ENCODE measurements at regions not wholly inside any gene's neighbourhood (a gene's known extent, or its start where the extent isn't known, plus 50 kb on each side); places are given as distances from the start of the nearest gene placed in this dataset.

DNA sequence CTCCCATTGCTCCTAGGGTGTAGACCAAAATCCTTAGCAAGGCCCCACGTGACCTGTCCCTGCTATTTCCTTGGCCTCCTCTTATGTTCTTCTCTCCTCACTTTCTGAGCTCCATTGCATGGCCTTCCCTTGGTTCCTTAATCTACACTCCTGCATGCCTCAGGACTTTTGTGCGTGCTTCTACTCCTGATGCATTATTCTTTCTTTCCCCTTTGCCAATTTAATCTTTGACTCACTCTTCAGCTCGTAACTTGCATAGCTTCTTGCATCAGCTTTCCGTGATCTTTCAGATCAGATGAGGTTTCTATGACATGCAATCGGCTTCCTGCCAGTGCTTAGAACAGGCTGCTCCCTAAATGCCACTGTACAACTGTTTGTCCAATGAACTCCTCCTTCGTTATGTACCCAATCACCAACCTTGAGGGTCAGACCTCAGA is 261.6 kb upstream of the CADM1 start:
- no peak for DNase-seq
- intact Hi-C loops (cut with DNase I) = loop anchor here (10.0 kb wide), 1 partner anchor 261 kb away; the partner anchor contains the start of gene CADM1
- H3K4me3 ChIP-seq = no peak overlapping the region
- H3K36me3 ChIP-seq = no peaks in the 10 kb centered on the region
- H3K9me3 ChIP-seq = no peaks in the 10 kb centered on the region
- no peaks in the 10 kb centered on the region for H3K27me3 ChIP-seq
- no peak for TF ChIP-seq POLR2A (IDR thresholded peaks at IDR 0.05)
- TF ChIP-seq, protein P1, sequence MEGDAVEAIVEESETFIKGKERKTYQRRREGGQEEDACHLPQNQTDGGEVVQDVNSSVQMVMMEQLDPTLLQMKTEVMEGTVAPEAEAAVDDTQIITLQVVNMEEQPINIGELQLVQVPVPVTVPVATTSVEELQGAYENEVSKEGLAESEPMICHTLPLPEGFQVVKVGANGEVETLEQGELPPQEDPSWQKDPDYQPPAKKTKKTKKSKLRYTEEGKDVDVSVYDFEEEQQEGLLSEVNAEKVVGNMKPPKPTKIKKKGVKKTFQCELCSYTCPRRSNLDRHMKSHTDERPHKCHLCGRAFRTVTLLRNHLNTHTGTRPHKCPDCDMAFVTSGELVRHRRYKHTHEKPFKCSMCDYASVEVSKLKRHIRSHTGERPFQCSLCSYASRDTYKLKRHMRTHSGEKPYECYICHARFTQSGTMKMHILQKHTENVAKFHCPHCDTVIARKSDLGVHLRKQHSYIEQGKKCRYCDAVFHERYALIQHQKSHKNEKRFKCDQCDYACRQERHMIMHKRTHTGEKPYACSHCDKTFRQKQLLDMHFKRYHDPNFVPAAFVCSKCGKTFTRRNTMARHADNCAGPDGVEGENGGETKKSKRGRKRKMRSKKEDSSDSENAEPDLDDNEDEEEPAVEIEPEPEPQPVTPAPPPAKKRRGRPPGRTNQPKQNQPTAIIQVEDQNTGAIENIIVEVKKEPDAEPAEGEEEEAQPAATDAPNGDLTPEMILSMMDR (IDR thresholded peaks at IDR 0.05) = no peak
- peaks cover 10 to 18% (median 10%) of the 10 kb centered on the region in 3 donors for H3K4me1 ChIP-seq
- H3K27ac ChIP-seq = no peak overlapping the region
- WGBS, 2 donors = 38 to 56% methylated on average over 6 of the region's 6 CpGs

DNA sequence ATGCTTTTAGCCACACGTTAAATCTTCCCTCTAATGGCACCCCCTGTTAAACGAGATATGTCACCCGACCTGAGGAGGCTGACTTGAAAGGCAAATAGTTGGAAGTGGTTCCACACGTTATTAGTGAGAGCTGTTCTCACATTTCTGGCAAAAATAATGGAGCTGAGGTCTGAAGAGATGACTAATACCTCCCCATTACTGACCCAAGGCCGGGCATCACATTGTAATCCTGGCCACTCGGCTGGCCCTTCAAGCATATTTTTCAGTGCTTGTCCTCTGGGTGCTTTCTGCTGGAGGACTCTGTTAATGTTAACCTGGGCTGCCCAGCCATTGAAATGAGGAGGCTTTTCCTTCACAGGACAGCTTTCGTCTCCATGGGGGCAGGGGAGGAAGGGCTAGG is 260.0 kb upstream of the CADM1 start:
- TF ChIP-seq, protein P1 (IDR thresholded peaks at IDR 0.05) = no peak
- no peak for TF ChIP-seq POLR2A (IDR thresholded peaks at IDR 0.05)
- H3K4me1 ChIP-seq = peaks cover 23 to 34% (median 24%) of the 10 kb centered on the region in 3 donors
- H3K36me3 ChIP-seq = no peaks in the 10 kb centered on the region
- intact Hi-C loops (cut with DNase I) = loop anchor here (10.0 kb wide), 1 partner anchor 259 kb away; the partner anchor contains the start of gene CADM1
- H3K27me3 ChIP-seq = peaks cover 0 to 9% (median 0%) of the 10 kb centered on the region in 4 donors
- H3K27ac ChIP-seq = no peak overlapping the region
- 76 to 78% methylated on average over 6 to 7 of the region's 7 CpGs for WGBS, 2 donors
- H3K9me3 ChIP-seq = no peaks in the 10 kb centered on the region
- no peak overlapping the region for H3K4me3 ChIP-seq
- DNase-seq = no peak

DNA sequence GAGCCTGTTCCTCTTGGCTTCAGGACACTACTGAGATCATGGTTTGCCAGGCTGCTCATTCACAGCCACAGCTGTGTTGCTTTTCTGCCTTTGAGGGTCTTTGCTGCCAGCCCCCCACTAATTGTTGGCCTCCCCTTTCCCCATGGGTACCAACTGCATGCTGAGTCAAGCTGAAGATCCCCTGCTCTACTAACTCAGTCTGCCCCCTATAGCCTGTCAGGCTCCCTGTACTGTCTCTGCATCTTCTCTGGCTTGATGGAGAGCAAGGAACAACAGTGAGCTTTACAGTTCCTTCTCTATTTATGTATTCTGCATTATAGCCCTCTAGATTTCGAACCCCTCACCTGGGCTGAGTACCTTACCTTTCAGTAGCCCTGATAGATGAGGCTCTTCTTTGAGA is 257.6 kb upstream of the CADM1 start:
- Histone ChIP-seq H3K27me3 (peaks cover 0 to 9% (median 0%) of the 10 kb centered on the region in 4 donors), H3K27ac (peak overlapping the region in 1 of 4 donors; percentile 14), H3K9me3 (no peaks in the 10 kb centered on the region), H3K36me3 (no peaks in the 10 kb centered on the region), H3K4me1 (peaks cover 25 to 49% (median 30%) of the 10 kb centered on the region in 3 donors), H3K4me3 (no peak overlapping the region)
- DNase-seq = no peak
- intact Hi-C loops (cut with DNase I) = loop anchor here (10.0 kb wide), 1 partner anchor 257 kb away; the partner anchor contains the start of gene CADM1
- WGBS, 2 donors = 71 to 90% methylated on average over 1 of the region's 1 CpG
- TF ChIP-seq POLR2A (IDR thresholded peaks at IDR 0.05) = no peak
- TF ChIP-seq, protein P1 (IDR thresholded peaks at IDR 0.05) = no peak

DNA sequence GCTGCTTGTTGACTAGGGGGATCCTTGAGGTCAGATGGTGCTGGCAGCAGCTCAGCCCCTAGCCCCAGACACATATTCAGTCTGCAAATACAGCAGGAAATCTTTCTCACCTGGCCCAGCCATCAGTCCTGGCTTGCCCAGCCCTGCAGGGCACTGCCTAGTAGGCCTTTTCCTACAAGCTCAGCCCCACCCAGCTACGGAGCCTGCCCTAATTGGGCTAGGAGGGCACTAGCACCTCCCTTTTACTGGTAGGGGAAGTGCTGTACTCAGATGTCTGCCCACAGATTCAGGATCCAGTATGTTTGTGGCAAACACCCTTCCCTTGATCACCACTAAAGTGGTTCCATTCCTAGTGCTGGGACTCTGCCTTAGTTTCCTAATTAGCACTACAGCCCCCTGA is 257.1 kb upstream of the CADM1 start:
- Histone ChIP-seq H3K27me3 (peaks cover 0 to 9% (median 0%) of the 10 kb centered on the region in 4 donors), H3K9me3 (no peaks in the 10 kb centered on the region), H3K36me3 (no peaks in the 10 kb centered on the region), H3K4me1 (peaks cover 25 to 47% (median 30%) of the 10 kb centered on the region in 3 donors), H3K4me3 (no peak overlapping the region), H3K27ac (peak overlapping the region in 2 of 4 donors; percentile 11 to 14)
- peak in 1 of 4 donors; percentile 15 for TF ChIP-seq POLR2A (IDR thresholded peaks at IDR 0.05)
- TF ChIP-seq, protein P1 (IDR thresholded peaks at IDR 0.05) = no peak
- DNase-seq = no peak
- 20 to 44% methylated on average over 1 of the region's 1 CpG for WGBS, 2 donors
- intact Hi-C loops (cut with DNase I) = loop anchor here (10.0 kb wide), 1 partner anchor 257 kb away; the partner anchor contains the start of gene CADM1

DNA sequence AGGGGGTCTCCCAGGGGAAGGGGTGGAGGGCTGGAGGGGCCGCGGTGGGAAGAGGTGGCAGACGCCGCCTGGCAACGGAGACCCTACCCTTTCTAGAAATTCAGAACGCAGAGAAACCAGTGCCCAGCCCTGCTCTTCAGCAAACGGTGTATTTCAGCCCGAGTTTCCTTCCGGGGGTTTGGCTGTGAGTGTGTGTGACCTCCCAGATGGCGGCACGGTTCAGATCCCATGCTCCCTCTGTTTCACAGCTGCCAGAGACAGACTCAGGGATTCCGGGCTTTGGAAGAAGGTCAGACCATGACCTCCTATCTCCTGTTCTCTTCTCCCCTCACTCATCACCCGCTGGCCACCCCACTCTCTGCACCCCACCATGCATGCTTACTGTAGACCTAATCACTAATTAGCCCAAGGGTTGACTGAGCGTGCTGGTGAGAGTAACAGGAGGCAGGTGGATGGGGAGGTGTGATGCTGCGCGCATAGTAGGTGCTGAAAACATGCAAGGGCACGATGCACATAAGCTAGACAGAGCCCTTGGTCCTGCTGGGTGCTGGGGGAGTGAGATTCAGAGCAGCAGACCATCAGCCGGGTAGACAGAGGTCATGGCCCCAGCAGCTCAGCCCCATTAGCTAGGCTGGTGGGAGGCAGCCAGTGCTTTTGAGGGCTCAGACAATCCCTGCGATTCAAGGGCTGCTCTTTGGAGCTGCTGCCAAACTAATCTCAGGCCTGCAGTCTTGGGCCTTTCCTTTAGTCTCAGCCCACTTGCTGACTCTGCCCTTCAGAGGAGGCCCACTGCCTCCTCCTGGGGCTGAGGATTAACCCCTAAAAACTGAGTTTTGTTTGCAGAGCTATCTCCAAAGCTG is 256.5 kb upstream of the CADM1 start:
- H3K27me3 ChIP-seq = peaks cover 0 to 9% (median 0%) of the 10 kb centered on the region in 4 donors
- TF ChIP-seq POLR2A (IDR thresholded peaks at IDR 0.05) = no peak
- DNase-seq = no peak
- peaks cover 25 to 42% (median 30%) of the 10 kb centered on the region in 3 donors for H3K4me1 ChIP-seq
- H3K36me3 ChIP-seq = no peaks in the 10 kb centered on the region
- peak overlapping the region; percentile 53 to 81 (median 64) for H3K27ac ChIP-seq
- intact Hi-C loops (cut with DNase I) = loop anchor here (10.0 kb wide), 1 partner anchor 256 kb away; the partner anchor contains the start of gene CADM1
- WGBS, 2 donors = 34 to 47% methylated on average over 9 to 14 of the region's 19 CpGs
- H3K9me3 ChIP-seq = no peaks in the 10 kb centered on the region
- H3K4me3 ChIP-seq = peak overlapping the region; percentile 53 to 92 (median 68)

Measured in esophagus squamous epithelium (tissue), 5 donors.